Endometrium (tissue), 2 donors: ENCODE measurements at regions not wholly inside any gene's neighbourhood (a gene's known extent, or its start where the extent isn't known, plus 50 kb on each side); places are given as distances from the start of the nearest gene placed in this dataset.

ENCODE experiments used
- FAIRE-seq: peaks from 2 replicates; lab custom pipeline; 2012; peaks lifted over from hg19 to GRCh38; lab: Jason Lieb, UNC
- donor health status: control.
- donor health status: control.

GRCh38 chr3:137061186-137061585 is 103.4 kb downstream of the IL20RB start:
- no peak for FAIRE-seq

- FAIRE-seq = no peak
These were observed 104.5 kb downstream of the IL20RB start for GRCh38 chr3:137062250-137062649.

- no peak for FAIRE-seq
These were observed 107.6 kb downstream of the IL20RB start for GRCh38 chr3:137065381-137065780.

GRCh38 chr3:137066092-137066491 is 108.3 kb downstream of the IL20RB start:
- no peak for FAIRE-seq

- FAIRE-seq = no peak
These were observed 113.3 kb downstream of the IL20RB start for GRCh38 chr3:137071104-137071503.

- FAIRE-seq = no peak
These were observed 117.2 kb downstream of the IL20RB start for GRCh38 chr3:137075020-137075419.

- no peak for FAIRE-seq
These were observed 120.3 kb downstream of the IL20RB start for GRCh38 chr3:137078040-137078439.

- no peak for FAIRE-seq
These were observed 121.8 kb downstream of the IL20RB start for GRCh38 chr3:137079571-137079970.

- no peak for FAIRE-seq
These were observed 123.9 kb downstream of the IL20RB start for GRCh38 chr3:137081711-137082110.

- FAIRE-seq = no peak
These were observed 125.0 kb downstream of the IL20RB start for GRCh38 chr3:137082763-137083162.

- no peak for FAIRE-seq
These were observed 125.5 kb downstream of the IL20RB start for GRCh38 chr3:137083332-137083731.

- no peak for FAIRE-seq
These were observed 126.8 kb downstream of the IL20RB start for GRCh38 chr3:137084586-137084985.

GRCh38 chr3:137097386-137097785 is 139.6 kb downstream of the IL20RB start:
- FAIRE-seq = no peak

GRCh38 chr3:137097852-137098251 is 140.1 kb downstream of the IL20RB start:
- no peak for FAIRE-seq

GRCh38 chr3:137099364-137100219 is 141.8 kb downstream of the IL20RB start:
- FAIRE-seq = no peak

- FAIRE-seq = no peak
These were observed 142.5 kb downstream of the IL20RB start for GRCh38 chr3:137100326-137100725.

GRCh38 chr3:137103739-137104138 is 146.0 kb downstream of the IL20RB start:
- FAIRE-seq = no peak

- FAIRE-seq = peak; percentile 93
These were observed 147.6 kb downstream of the IL20RB start for GRCh38 chr3:137105277-137105977.

GRCh38 chr3:137106612-137107240 is 148.9 kb downstream of the IL20RB start:
- no peak for FAIRE-seq

- FAIRE-seq = no peak
These were observed 151.1 kb downstream of the IL20RB start for GRCh38 chr3:137108699-137109440.

- FAIRE-seq = peak; percentile 87
These were observed 152.7 kb downstream of the IL20RB start for GRCh38 chr3:137110392-137110996.

GRCh38 chr3:137111497-137111896 is 153.7 kb downstream of the IL20RB start:
- no peak for FAIRE-seq
